CD4-positive, alpha-beta memory T cell (primary cell): ENCODE measurements at regions not wholly inside any gene's neighbourhood (a gene's known extent, or its start where the extent isn't known, plus 50 kb on each side); places are given as distances from the start of the nearest gene placed in this dataset.

Experiments used
- CTCF ChIA-PET: fragments of 350-600 bp; sonication (Branson Sonifier 250); formaldehyde crosslinking; loops from one replicate; lab custom pipeline; 2021; ENCODE audit warnings: inconsistent platforms; ENCODE audit not compliant: partially characterized antibody; lab: Charles Lee
- POLR2A ChIA-PET: fragments of 350-600 bp; sonication (Branson Sonifier 250); formaldehyde crosslinking; loops from one replicate; lab custom pipeline; 2021; ENCODE audit not compliant: partially characterized antibody; lab: Charles Lee
- DNase-seq, 5 donors: peaks; one replicate each; pipeline versions ENCODE4 v3.0.0 to v3.0.0-alpha.2; 2020 to 2022; ENCODE audit warnings: mixed read lengths in 1 of 5
- H3K27ac ChIP-seq: one replicate; pipeline ENCODE4 v1.7.0; 2013; ENCODE audit warnings: low read depth, low read length
- H3K27me3 ChIP-seq: 2 replicates; pipeline ENCODE4 v1.7.0; 2013; ENCODE audit warnings: mild to moderate bottlenecking, low read length, moderate library complexity; ENCODE audit not compliant: insufficient read depth
- H3K36me3 ChIP-seq: 2 replicates; pipeline ENCODE4 v1.7.0; 2013; ENCODE audit warnings: mild to moderate bottlenecking, low read length, moderate library complexity; ENCODE audit not compliant: insufficient read depth
- H3K4me1 ChIP-seq: 2 replicates; pipeline ENCODE4 v1.7.0; 2013; ENCODE audit warnings: mild to moderate bottlenecking, low read length, moderate library complexity; ENCODE audit not compliant: insufficient read depth
- H3K4me3 ChIP-seq, 2 donors: one replicate each; pipeline ENCODE4 v1.7.0; 2013; ENCODE audit warnings: low read length in 2 of 2, mild to moderate bottlenecking in 1 of 2
- H3K9me3 ChIP-seq, 2 donors: one replicate each; pipeline ENCODE4 v1.7.0; 2013; ENCODE audit warnings: low read length in 2 of 2, control low read depth in 1 of 2; ENCODE audit not compliant: control insufficient read depth in 1 of 2
- H3K27ac Mint-ChIP-seq, 7 donors: one replicate each; pipeline ENCODE4 v1.8.0; 2020 to 2021; ENCODE audit warnings: mixed read lengths in 7 of 7, mild to moderate bottlenecking in 6 of 7, inconsistent platforms in 3 of 7, moderate library complexity in 3 of 7
- H3K27me3 Mint-ChIP-seq, 2 donors: one replicate each; pipeline ENCODE4 v1.8.0; 2020 to 2021; ENCODE audit warnings: mixed read lengths in 2 of 2
- H3K36me3 Mint-ChIP-seq, 2 donors: one replicate each; pipeline ENCODE4 v1.8.0; 2020 to 2021; ENCODE audit warnings: mixed read lengths in 2 of 2, inconsistent platforms in 1 of 2, mild to moderate bottlenecking in 1 of 2
- H3K4me1 Mint-ChIP-seq, 4 donors: one replicate each; pipeline ENCODE4 v1.8.0; 2020 to 2021; ENCODE audit warnings: mixed read lengths in 4 of 4, mild to moderate bottlenecking in 1 of 4
- H3K4me3 Mint-ChIP-seq, 8 donors: one replicate each; pipeline ENCODE4 v1.8.0; 2020 to 2021; ENCODE audit warnings: mixed read lengths in 8 of 8, mild to moderate bottlenecking in 7 of 8, moderate library complexity in 6 of 8, inconsistent platforms in 3 of 8
- H3K9me3 Mint-ChIP-seq, 8 donors: one replicate each; pipeline ENCODE4 v1.8.0; 2020 to 2021; ENCODE audit warnings: mixed read lengths in 8 of 8, mild to moderate bottlenecking in 5 of 8, inconsistent platforms in 3 of 8, moderate library complexity in 1 of 8
- intact Hi-C: fragments of 100-400 bp; cut with micrococcal nuclease; formaldehyde crosslinking; loops from one replicate; pipeline ENCODE4 v1.15.1; 2023

- CTCF ChIA-PET: no interaction called here
- Histone ChIP-seq H3K4me3 (no peak overlapping the region), H3K27me3 (no peaks in the 10 kb centered on the region), H3K4me1 (no peaks in the 10 kb centered on the region), H3K27ac (no peak overlapping the region), H3K36me3 (no peaks in the 10 kb centered on the region), H3K9me3 (no peaks in the 10 kb centered on the region)
- POLR2A ChIA-PET: no interaction called here
- peaks cover 0 to 43% (median 30%) of the 10 kb centered on the region in 8 donors for H3K9me3 Mint-ChIP-seq
- H3K27ac Mint-ChIP-seq: no peak overlapping the region
- intact Hi-C loops: no loop called here
- H3K36me3 Mint-ChIP-seq: no peaks in the 10 kb centered on the region
- H3K27me3 Mint-ChIP-seq: no peaks in the 10 kb centered on the region
- no peak overlapping the region for H3K4me3 Mint-ChIP-seq
- H3K4me1 Mint-ChIP-seq: no peaks in the 10 kb centered on the region
- no peak for DNase-seq
Observed at GRCh38 chr9:24766081-24766480, 220.4 kb upstream of the IZUMO3 start.

GRCh38 chr9:24765025-24765756 is 219.5 kb upstream of the IZUMO3 start:
- Mint-ChIP-seq H3K27me3 (no peaks in the 10 kb centered on the region), H3K27ac (no peak overlapping the region), H3K36me3 (no peaks in the 10 kb centered on the region), H3K9me3 (peaks cover 0 to 41% (median 33%) of the 10 kb centered on the region in 8 donors), H3K4me3 (no peak overlapping the region), H3K4me1 (no peaks in the 10 kb centered on the region)
- intact Hi-C loops: no loop called here
- Histone ChIP-seq H3K4me3 (no peak overlapping the region), H3K27ac (no peak overlapping the region), H3K9me3 (no peaks in the 10 kb centered on the region), H3K27me3 (no peaks in the 10 kb centered on the region), H3K36me3 (no peaks in the 10 kb centered on the region), H3K4me1 (no peaks in the 10 kb centered on the region)
- ChIA-PET CTCF (no interaction called here), POLR2A (no interaction called here)
- DNase-seq: no peak

DNA sequence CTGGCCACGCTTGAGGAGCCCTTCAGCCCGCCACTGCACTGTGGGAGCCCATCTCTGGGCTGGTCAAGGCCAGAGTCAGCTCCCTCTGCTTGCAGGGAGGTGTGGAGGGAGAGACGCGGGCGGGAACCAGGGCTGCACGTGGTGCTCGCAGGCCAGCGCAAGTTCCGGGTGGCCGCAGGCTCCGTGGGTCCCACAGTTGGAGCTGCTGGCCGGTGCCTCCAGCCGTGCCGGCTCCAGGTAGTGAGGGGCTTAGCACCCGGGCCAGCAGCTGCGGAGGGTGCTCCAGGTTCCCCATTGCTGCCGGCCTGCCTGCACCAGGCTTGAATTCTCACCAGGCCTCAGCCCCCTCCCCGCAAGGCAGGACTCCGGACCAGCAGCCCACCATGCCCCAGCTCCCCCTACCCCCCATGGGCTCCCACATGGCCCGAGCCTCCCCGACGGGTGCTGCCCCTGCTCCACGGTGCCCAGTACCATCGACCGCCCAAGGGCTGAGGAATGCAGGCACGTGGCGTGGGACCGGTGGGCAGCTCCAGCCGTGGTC is 192.8 kb upstream of the IZUMO3 start:
- POLR2A ChIA-PET: no interaction called here
- Mint-ChIP-seq H3K27me3 (no peaks in the 10 kb centered on the region), H3K4me3 (no peak overlapping the region), H3K36me3 (no peaks in the 10 kb centered on the region), H3K4me1 (no peaks in the 10 kb centered on the region), H3K9me3 (peaks cover 0 to 22% (median 15%) of the 10 kb centered on the region in 8 donors), H3K27ac (no peak overlapping the region)
- CTCF ChIA-PET: no interaction called here
- H3K36me3 ChIP-seq: no peaks in the 10 kb centered on the region
- intact Hi-C loops: no loop called here
- no peaks in the 10 kb centered on the region for H3K4me1 ChIP-seq
- no peak overlapping the region for H3K4me3 ChIP-seq
- H3K27ac ChIP-seq: no peak overlapping the region
- H3K27me3 ChIP-seq: no peaks in the 10 kb centered on the region
- DNase-seq: no peak
- peaks cover 0 to 3% of the 10 kb centered on the region in 2 donors for H3K9me3 ChIP-seq

DNA sequence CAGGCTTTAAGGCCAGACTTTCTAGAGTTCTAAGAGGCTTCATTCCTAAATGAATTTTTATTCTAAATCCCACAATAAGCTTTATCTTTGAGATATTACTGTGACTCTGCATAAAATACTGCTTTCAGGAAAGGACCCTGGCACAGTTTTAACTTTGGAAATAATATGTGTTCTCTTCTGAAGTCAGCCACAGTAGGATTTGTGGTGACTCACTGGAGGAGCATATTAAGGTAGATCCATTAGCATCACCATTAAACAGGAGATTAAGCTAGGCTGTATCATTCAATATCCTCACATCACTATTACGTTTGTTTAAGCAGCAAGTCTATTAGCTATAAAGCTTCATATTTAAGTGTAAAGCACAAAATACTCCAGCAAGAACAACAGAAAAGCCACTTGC is 186.1 kb upstream of the IZUMO3 start:
- no peak overlapping the region for H3K4me3 ChIP-seq
- H3K36me3 ChIP-seq: no peaks in the 10 kb centered on the region
- POLR2A ChIA-PET: no interaction called here
- peaks cover 0 to 24% (median 5%) of the 10 kb centered on the region in 8 donors for H3K9me3 Mint-ChIP-seq
- H3K4me1 ChIP-seq: no peaks in the 10 kb centered on the region
- no peaks in the 10 kb centered on the region for H3K9me3 ChIP-seq
- no peak overlapping the region for H3K27ac ChIP-seq
- H3K27ac Mint-ChIP-seq: no peak overlapping the region
- intact Hi-C loops: no loop called here
- CTCF ChIA-PET: no interaction called here
- no peaks in the 10 kb centered on the region for H3K27me3 Mint-ChIP-seq
- H3K4me3 Mint-ChIP-seq: no peak overlapping the region
- H3K27me3 ChIP-seq: no peaks in the 10 kb centered on the region
- no peaks in the 10 kb centered on the region for H3K36me3 Mint-ChIP-seq
- H3K4me1 Mint-ChIP-seq: no peaks in the 10 kb centered on the region
- no peak for DNase-seq

DNA sequence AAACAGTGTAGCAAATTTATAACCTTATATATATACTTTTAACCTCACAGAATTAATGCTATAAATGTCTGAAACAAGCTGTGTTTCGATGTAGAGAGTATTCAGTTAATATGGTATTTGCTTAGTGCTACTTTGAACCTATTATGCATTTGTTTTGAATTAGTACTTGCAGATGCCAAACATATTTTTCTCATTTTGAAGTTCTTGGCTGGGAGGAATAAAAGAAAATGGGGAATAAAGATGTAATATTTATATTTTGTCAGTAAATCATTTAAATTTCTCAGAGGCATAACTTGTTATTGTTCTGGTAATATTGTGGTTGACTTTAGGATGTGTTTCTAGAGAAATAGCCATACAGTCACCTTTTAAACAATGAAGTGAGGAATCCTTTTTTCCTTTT is 175.9 kb upstream of the IZUMO3 start:
- Histone ChIP-seq H3K4me3 (no peak overlapping the region), H3K9me3 (no peaks in the 10 kb centered on the region), H3K27ac (no peak overlapping the region), H3K27me3 (no peaks in the 10 kb centered on the region), H3K4me1 (no peaks in the 10 kb centered on the region), H3K36me3 (no peaks in the 10 kb centered on the region)
- Mint-ChIP-seq H3K4me1 (no peaks in the 10 kb centered on the region), H3K9me3 (peaks cover 0 to 27% (median 11%) of the 10 kb centered on the region in 8 donors), H3K27me3 (no peaks in the 10 kb centered on the region), H3K27ac (no peak overlapping the region), H3K36me3 (no peaks in the 10 kb centered on the region), H3K4me3 (no peak overlapping the region)
- CTCF ChIA-PET: no interaction called here
- intact Hi-C loops: no loop called here
- no peak for DNase-seq
- POLR2A ChIA-PET: no interaction called here

DNA sequence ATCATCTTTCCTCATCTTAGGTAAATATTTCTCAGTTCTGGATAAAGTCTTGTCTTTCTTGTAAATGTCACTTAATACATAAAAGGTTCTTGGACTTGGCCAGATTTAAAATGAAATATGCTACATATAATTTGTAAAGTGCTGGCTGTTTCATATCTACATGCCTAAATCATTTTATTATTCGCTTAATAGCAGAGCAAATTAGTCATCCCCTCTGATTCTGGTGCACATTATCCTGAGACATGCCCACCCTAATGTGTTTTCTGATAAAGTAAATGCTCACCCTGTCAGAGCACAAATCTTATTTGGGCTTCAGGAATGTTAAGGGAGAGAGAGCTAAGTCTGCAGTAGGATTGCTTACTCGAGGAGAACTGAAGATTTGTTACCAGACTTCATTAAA is 166.5 kb upstream of the IZUMO3 start:
- POLR2A ChIA-PET: no interaction called here
- Mint-ChIP-seq H3K36me3 (no peaks in the 10 kb centered on the region), H3K27ac (no peak overlapping the region)

GRCh38 chr9:24708814-24709213 is 163.1 kb upstream of the IZUMO3 start:
- Mint-ChIP-seq H3K4me1 (no peaks in the 10 kb centered on the region), H3K9me3 (peaks cover 0 to 11% (median 9%) of the 10 kb centered on the region in 8 donors), H3K27ac (no peak overlapping the region), H3K27me3 (no peaks in the 10 kb centered on the region), H3K4me3 (no peak overlapping the region), H3K36me3 (no peaks in the 10 kb centered on the region)
- Histone ChIP-seq H3K9me3 (no peaks in the 10 kb centered on the region), H3K27me3 (no peaks in the 10 kb centered on the region), H3K4me1 (no peaks in the 10 kb centered on the region), H3K27ac (no peak overlapping the region), H3K4me3 (no peak overlapping the region), H3K36me3 (no peaks in the 10 kb centered on the region)
- CTCF ChIA-PET: no interaction called here
- POLR2A ChIA-PET: no interaction called here
- intact Hi-C loops: no loop called here
- DNase-seq: no peak

More for the DNA sequence above, 166.5 kb upstream of the IZUMO3 start:
- no peak for DNase-seq
- Mint-ChIP-seq H3K4me3 (no peak overlapping the region), H3K9me3 (peaks cover 3 to 20% (median 7%) of the 10 kb centered on the region in 8 donors), H3K27me3 (no peaks in the 10 kb centered on the region), H3K4me1 (no peaks in the 10 kb centered on the region)
- H3K27ac ChIP-seq: no peak overlapping the region
- intact Hi-C loops: no loop called here
- no peaks in the 10 kb centered on the region for H3K27me3 ChIP-seq
- H3K4me3 ChIP-seq: no peak overlapping the region
- CTCF ChIA-PET: no interaction called here
- H3K36me3 ChIP-seq: no peaks in the 10 kb centered on the region
- H3K9me3 ChIP-seq: no peaks in the 10 kb centered on the region
- no peaks in the 10 kb centered on the region for H3K4me1 ChIP-seq
